ENCODE measurements at regions not wholly inside any gene's neighbourhood (a gene's known extent, or its start where the extent isn't known, plus 50 kb on each side); places are given as distances from the start of the nearest gene placed in this dataset.

GRCh38 chr7:54338319-54338718 is 203.9 kb upstream of the VSTM2A start:
- TF ChIP-seq CTCF (conservative IDR thresholded peaks at IDR 0.05; ENCODE audit: low read depth, low read length) (no peak), SMC3 (IDR thresholded peaks at IDR 0.05; ENCODE audit: low read depth, low read length) (no peak), POLR2A (IDR thresholded peaks at IDR 0.05; ENCODE audit: low read depth, low read length) (no peak), RFX5 (IDR thresholded peaks at IDR 0.05; ENCODE audit: low read depth, low read length) (no peak), RAD21 (IDR thresholded peaks at IDR 0.05; ENCODE audit: low read length) (no peak), ELK1 (IDR thresholded peaks at IDR 0.05; ENCODE audit: borderline replicate concordance, low read depth, low read length) (no peak), MXI1 (IDR thresholded peaks at IDR 0.05; ENCODE audit: borderline replicate concordance, low read depth, low read length) (no peak), FOS (IDR thresholded peaks at IDR 0.05; ENCODE audit: low read depth, low read length) (no peak), USF2 (IDR thresholded peaks at IDR 0.05; ENCODE audit: low read depth, low read length) (no peak)
